ENCODE measurements at regions not wholly inside any gene's neighbourhood (a gene's known extent, or its start where the extent isn't known, plus 50 kb on each side); places are given as distances from the start of the nearest gene placed in this dataset.
"Not testable (repeated sequence)": the region's sequence is repeated elsewhere in the genome, so short reads cannot be mapped to it uniquely, and the experiment has no call there.

GRCh38 chr7:17558558-17559332 is 260.3 kb downstream of the AHR start:
- DNase-seq = no peak

- no peak for DNase-seq
Measured at GRCh38 chr7:17559388-17559787, 260.9 kb downstream of the AHR start.

GRCh38 chr7:17560516-17560915 is 262.1 kb downstream of the AHR start:
- DNase-seq = no peak

GRCh38 chr7:17560966-17561365 is 262.5 kb downstream of the AHR start:
- DNase-seq = no peak

GRCh38 chr7:17564678-17565212 is 266.3 kb downstream of the AHR start:
- DNase-seq = no peak

GRCh38 chr7:17580141-17580540 is 281.7 kb downstream of the AHR start:
- peak; percentile 41 for DNase-seq

GRCh38 chr7:17580856-17581255 is 282.4 kb downstream of the AHR start:
- DNase-seq = no peak

GRCh38 chr7:17581301-17581700 is 282.8 kb downstream of the AHR start:
- no peak for DNase-seq

GRCh38 chr7:17582696-17583095 is 284.2 kb downstream of the AHR start:
- not testable (repeated sequence) for DNase-seq

GRCh38 chr7:17583786-17584185 is 285.3 kb downstream of the AHR start:
- DNase-seq = no peak

GRCh38 chr7:17584822-17585221 is 286.4 kb downstream of the AHR start:
- no peak for DNase-seq

GRCh38 chr7:17586711-17587110 is 288.3 kb downstream of the AHR start:
- no peak for DNase-seq

- DNase-seq = no peak
Measured at GRCh38 chr7:17588730-17589129, 290.3 kb downstream of the AHR start.

GRCh38 chr7:17589671-17590070 is 291.2 kb downstream of the AHR start:
- DNase-seq = no peak

GRCh38 chr7:17590221-17590620 is 291.8 kb downstream of the AHR start:
- DNase-seq = no peak

- DNase-seq = no peak
Measured at GRCh38 chr7:17593819-17594419, 295.5 kb downstream of the AHR start.

- no peak for DNase-seq
Measured at GRCh38 chr7:17595546-17595945, 297.1 kb downstream of the AHR start.

- no peak for DNase-seq
Measured at GRCh38 chr7:17598305-17598704, 299.9 kb downstream of the AHR start.

GRCh38 chr7:17598846-17599245 is 300.4 kb downstream of the AHR start:
- DNase-seq = no peak

GRCh38 chr7:17599733-17600339 is 301.4 kb downstream of the AHR start:
- no peak for DNase-seq

- DNase-seq = peak; percentile 59
Measured at GRCh38 chr7:17600340-17600752, 301.9 kb downstream of the AHR start.

GRCh38 chr7:17601921-17602320 is 303.5 kb downstream of the AHR start:
- no peak for DNase-seq

GRCh38 chr7:17608114-17608833 is 309.8 kb downstream of the AHR start:
- no peak for DNase-seq
